MM.1S (cell line): ENCODE measurements at regions not wholly inside any gene's neighbourhood (a gene's known extent, or its start where the extent isn't known, plus 50 kb on each side); places are given as distances from the start of the nearest gene placed in this dataset.

Experiments
- DNase-seq: peaks from one replicate; pipeline ENCODE4 v3.0.0-alpha.2; 2015
- H2AFZ ChIP-seq: fragments of 300-600 bp; sonication (generic); 2 replicates; pipeline ENCODE4 v1.6.0; 2016; ENCODE audit warnings: antibody characterized with exemption, low read length
- H3F3A ChIP-seq: fragments of 300-600 bp; sonication (generic); 2 replicates; pipeline ENCODE4 v1.6.1; 2016; ENCODE audit warnings: mild to moderate bottlenecking, antibody characterized with exemption, low read length, moderate library complexity, mixed read lengths; ENCODE audit not compliant: insufficient read depth
- H3K27ac ChIP-seq: fragments of 300-600 bp; sonication (generic); 2 replicates; pipeline ENCODE4 v1.5.1; 2016; ENCODE audit warnings: mild to moderate bottlenecking, low read length
- H3K27me3 ChIP-seq: fragments of 300-600 bp; sonication (generic); replicated peaks from 2 replicates; pipeline ENCODE4 v1.6.0; 2016; ENCODE audit warnings: low read length; ENCODE audit not compliant: insufficient read depth
- H3K36me3 ChIP-seq: fragments of 300-600 bp; sonication (generic); replicated peaks from 2 replicates; pipeline ENCODE4 v1.6.1; 2016; ENCODE audit warnings: mild to moderate bottlenecking, low read length, mixed read lengths; ENCODE audit not compliant: insufficient read depth
- H3K4me1 ChIP-seq: fragments of 300-600 bp; sonication (generic); 2 replicates; pipeline ENCODE4 v1.6.1; 2016; ENCODE audit warnings: low read length, mixed read lengths
- H3K4me2 ChIP-seq: fragments of 300-600 bp; sonication (generic); 2 replicates; pipeline ENCODE4 v1.6.0; 2016; ENCODE audit warnings: low read depth, low read length
- H3K4me3 ChIP-seq: fragments of 300-600 bp; sonication (generic); 2 replicates; pipeline ENCODE4 v1.5.1; 2016; ENCODE audit warnings: low read length, mixed read lengths
- H3K79me2 ChIP-seq: fragments of 300-600 bp; sonication (generic); 2 replicates; pipeline ENCODE4 v1.6.1; 2016; ENCODE audit warnings: mixed run types, low read length, mixed read lengths
- H3K9ac ChIP-seq: fragments of 300-600 bp; sonication (generic); 2 replicates; pipeline ENCODE4 v1.6.1; 2016; ENCODE audit warnings: low read length, mixed read lengths
- H3K9me2 ChIP-seq: fragments of 300-600 bp; sonication (generic); replicated peaks from 2 replicates; pipeline ENCODE4 v1.6.1; 2016; ENCODE audit warnings: mild to moderate bottlenecking, low read length, mixed read lengths; ENCODE audit not compliant: insufficient read depth
- H3K9me3 ChIP-seq: fragments of 300-600 bp; sonication (generic); replicated peaks from 2 replicates; pipeline ENCODE4 v1.6.1; 2016; ENCODE audit warnings: mild to moderate bottlenecking, low read length, mixed read lengths; ENCODE audit not compliant: insufficient read depth
- H4K20me1 ChIP-seq: fragments of 300-600 bp; sonication (generic); 2 replicates; pipeline ENCODE4 v1.6.1; 2016; ENCODE audit warnings: mild to moderate bottlenecking, low read length, moderate library complexity, mixed read lengths; ENCODE audit not compliant: insufficient read depth
- CTCF ChIP-seq: fragments of 300-600 bp; sonication (generic); IDR thresholded peaks from 2 replicates; pipeline ENCODE4 v1.5.1; 2016; ENCODE audit warnings: antibody characterized with exemption, low read length, mixed read lengths
- EZH2 ChIP-seq: fragments of 300-600 bp; sonication (generic); optimal IDR thresholded peaks from 2 replicates; pipeline ENCODE3; 2017; ENCODE audit warnings: low read depth, mild to moderate bottlenecking, antibody characterized with exemption, low read length, mixed read lengths
- EZH2phosphoT487 ChIP-seq: fragments of 300-600 bp; sonication (generic); IDR thresholded peaks from 2 replicates; pipeline ENCODE4 v1.6.1; 2018; ENCODE audit warnings: antibody characterized with exemption, low read length

GRCh38 chr6:6942091-6942490, 165.7 kb upstream of the RREB1 start:
- Histone ChIP-seq H3K27me3 (no peaks in the 10 kb centered on the region), H3K27ac (no peak overlapping the region), H3K4me2 (no peak overlapping the region), H3K9me3 (no peaks in the 10 kb centered on the region), H3K4me3 (no peak overlapping the region), H2AFZ (no peak overlapping the region), H4K20me1 (no peaks in the 10 kb centered on the region), H3K9ac (no peak overlapping the region), H3K9me2 (no peaks in the 10 kb centered on the region), H3F3A (no peaks in the 10 kb centered on the region), H3K36me3 (no peaks in the 10 kb centered on the region), H3K4me1 (no peaks in the 10 kb centered on the region), H3K79me2 (no peaks in the 10 kb centered on the region)
- DNase-seq: no peak
- TF ChIP-seq EZH2 (no peak), CTCF (no peak)

- no peaks in the 10 kb centered on the region for H3K9me3 ChIP-seq
- H3K9me2 ChIP-seq: no peaks in the 10 kb centered on the region
- TF ChIP-seq CTCF (no peak), EZH2phosphoT487 (no peak), EZH2 (no peak)
- H3K27ac ChIP-seq: no peak overlapping the region
- H3K36me3 ChIP-seq: no peaks in the 10 kb centered on the region
- no peaks in the 10 kb centered on the region for H3F3A ChIP-seq
- H3K9ac ChIP-seq: no peak overlapping the region
- H3K27me3 ChIP-seq: no peaks in the 10 kb centered on the region
- H3K4me1 ChIP-seq: no peaks in the 10 kb centered on the region
- H4K20me1 ChIP-seq: no peaks in the 10 kb centered on the region
- no peak overlapping the region for H2AFZ ChIP-seq
- no peaks in the 10 kb centered on the region for H3K79me2 ChIP-seq
- H3K4me3 ChIP-seq: no peak overlapping the region
- DNase-seq: no peak
- no peak overlapping the region for H3K4me2 ChIP-seq
Measured at GRCh38 chr6:6942831-6943230, 164.9 kb upstream of the RREB1 start.

- no peaks in the 10 kb centered on the region for H3K27me3 ChIP-seq
- no peak overlapping the region for H2AFZ ChIP-seq
- H3K9ac ChIP-seq: no peak overlapping the region
- H3K79me2 ChIP-seq: no peaks in the 10 kb centered on the region
- H3K36me3 ChIP-seq: no peaks in the 10 kb centered on the region
- H3K4me2 ChIP-seq: no peak overlapping the region
- H4K20me1 ChIP-seq: no peaks in the 10 kb centered on the region
- no peak for DNase-seq
- no peaks in the 10 kb centered on the region for H3K4me1 ChIP-seq
- no peaks in the 10 kb centered on the region for H3K9me2 ChIP-seq
- TF ChIP-seq CTCF: no peak
- no peak for TF ChIP-seq EZH2
- no peak for TF ChIP-seq EZH2phosphoT487
- no peaks in the 10 kb centered on the region for H3K9me3 ChIP-seq
- no peak overlapping the region for H3K4me3 ChIP-seq
- H3F3A ChIP-seq: no peaks in the 10 kb centered on the region
- no peak overlapping the region for H3K27ac ChIP-seq
Measured at GRCh38 chr6:6943421-6943820, 164.3 kb upstream of the RREB1 start.
